Hematopoietic multipotent progenitor cell (in vitro differentiated cells): ENCODE measurements at regions not wholly inside any gene's neighbourhood (a gene's known extent, or its start where the extent isn't known, plus 50 kb on each side); places are given as distances from the start of the nearest gene placed in this dataset.

Experiments used
- DNase-seq, 3 donors: peaks; one replicate each; pipeline ENCODE4 v3.0.0-alpha.2; 2011 to 2015; ENCODE audit warnings: low read depth in 2 of 3, low spot score in 2 of 3

GRCh38 chr4:121526509-121526908 is 145.7 kb upstream of the QRFPR start:
- DNase-seq = no peak

GRCh38 chr4:121519236-121519838 is 138.5 kb upstream of the QRFPR start:
- no peak for DNase-seq

GRCh38 chr4:121517241-121517640 is 136.4 kb upstream of the QRFPR start:
- no peak for DNase-seq

GRCh38 chr4:121514443-121514842 is 133.6 kb upstream of the QRFPR start:
- no peak for DNase-seq

GRCh38 chr4:121510341-121510874 is 129.6 kb upstream of the QRFPR start:
- no peak for DNase-seq

GRCh38 chr4:121485190-121485804 is 104.5 kb upstream of the QRFPR start:
- no peak for DNase-seq

- DNase-seq = peak in 2 of 3 donors; percentile 9 to 52
Measured at GRCh38 chr4:121484633-121485032, 103.8 kb upstream of the QRFPR start.

- DNase-seq = no peak
Measured at GRCh38 chr4:121479808-121480207, 99.0 kb upstream of the QRFPR start.

- no peak for DNase-seq
Measured at GRCh38 chr4:121477480-121477879, 96.7 kb upstream of the QRFPR start.

GRCh38 chr4:121477079-121477478 is 96.3 kb upstream of the QRFPR start:
- DNase-seq = no peak

- DNase-seq = no peak
Measured at GRCh38 chr4:121472937-121473721, 92.3 kb upstream of the QRFPR start.

- DNase-seq = peak in 2 of 3 donors; percentile 38 to 78
Measured at GRCh38 chr4:121464854-121465253, 84.0 kb upstream of the QRFPR start.

- peak in 2 of 3 donors; percentile 71 to 96 for DNase-seq
Measured at GRCh38 chr4:121462660-121463261, 81.9 kb upstream of the QRFPR start.

GRCh38 chr4:121459026-121459425 is 78.2 kb upstream of the QRFPR start:
- no peak for DNase-seq

GRCh38 chr4:121457278-121457875 is 76.6 kb upstream of the QRFPR start:
- DNase-seq = no peak

GRCh38 chr4:121455285-121455684 is 74.5 kb upstream of the QRFPR start:
- no peak for DNase-seq

- no peak for DNase-seq
Measured at GRCh38 chr4:121454251-121454979, 73.6 kb upstream of the QRFPR start.

- DNase-seq = no peak
Measured at GRCh38 chr4:121451310-121451709, 70.5 kb upstream of the QRFPR start.

- no peak for DNase-seq
Measured at GRCh38 chr4:121449416-121449815, 68.6 kb upstream of the QRFPR start.

- no peak for DNase-seq
Measured at GRCh38 chr4:121448231-121448630, 67.4 kb upstream of the QRFPR start.
